Muscle of leg (tissue), 3 donors: ENCODE measurements at regions not wholly inside any gene's neighbourhood (a gene's known extent, or its start where the extent isn't known, plus 50 kb on each side); places are given as distances from the start of the nearest gene placed in this dataset.

ENCODE experiments used
- DNase-seq: peaks from one replicate; pipeline ENCODE4 v3.0.0; 2013
- H3K27ac ChIP-seq: one replicate; pipeline ENCODE4 v1.5.1; 2013; ENCODE audit warnings: mild to moderate bottlenecking, low read length, control low read depth
- H3K27me3 ChIP-seq: one replicate; pipeline ENCODE4 v1.6.1; 2013; ENCODE audit warnings: low read length; ENCODE audit not compliant: control insufficient read depth, insufficient read depth
- H3K36me3 ChIP-seq: one replicate; pipeline ENCODE4 v1.6.1; 2013; ENCODE audit warnings: low read length; ENCODE audit not compliant: control insufficient read depth, insufficient read depth
- H3K4me1 ChIP-seq: one replicate; pipeline ENCODE4 v1.6.1; 2013; ENCODE audit warnings: low read length; ENCODE audit not compliant: control insufficient read depth, insufficient read depth
- H3K4me3 ChIP-seq: one replicate; pipeline ENCODE4 v1.5.1; 2013; ENCODE audit warnings: low read length, control low read depth
- H3K9me3 ChIP-seq: replicated peaks from 2 replicates; pipeline ENCODE4 v1.6.1; 2013; ENCODE audit warnings: low read depth, low read length; ENCODE audit not compliant: control insufficient read depth
- WGBS: methylation state at CpG from one replicate; pipeline ENCODE4 v1.1.5; 2013; ENCODE audit warnings: missing lambda C conversion rate; ENCODE audit not compliant: insufficient coverage; 5-methylcytosine and 5-hydroxymethylcytosine counted together

DNA sequence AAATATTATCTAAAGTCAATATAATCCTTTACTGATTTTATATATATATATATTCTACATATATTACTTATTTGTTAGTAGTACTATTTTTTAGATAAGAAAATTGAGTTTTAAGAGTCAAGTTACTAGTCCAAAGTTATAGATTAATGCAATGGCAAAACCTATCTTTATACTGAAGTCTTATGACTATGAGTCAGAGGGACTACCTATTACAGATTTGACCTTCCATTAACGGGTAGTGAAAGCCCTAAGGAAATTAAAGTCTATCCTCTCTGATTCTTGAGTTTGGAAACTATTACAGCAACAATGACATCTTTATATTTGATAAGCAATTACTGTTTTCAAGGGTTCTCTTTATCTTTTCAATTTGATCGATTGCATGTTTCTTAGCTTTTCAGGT is 315.8 kb downstream of the CASP12 start:
- H3K36me3 ChIP-seq: no peaks in the 10 kb centered on the region
- no peak for DNase-seq
- no peaks in the 10 kb centered on the region for H3K4me1 ChIP-seq
- no CpG with 5 or more reads among the region's 2 CpGs for WGBS
- H3K9me3 ChIP-seq: peaks cover 2% of the 10 kb centered on the region
- H3K4me3 ChIP-seq: no peak overlapping the region
- H3K27ac ChIP-seq: no peak overlapping the region
- no peaks in the 10 kb centered on the region for H3K27me3 ChIP-seq

DNA sequence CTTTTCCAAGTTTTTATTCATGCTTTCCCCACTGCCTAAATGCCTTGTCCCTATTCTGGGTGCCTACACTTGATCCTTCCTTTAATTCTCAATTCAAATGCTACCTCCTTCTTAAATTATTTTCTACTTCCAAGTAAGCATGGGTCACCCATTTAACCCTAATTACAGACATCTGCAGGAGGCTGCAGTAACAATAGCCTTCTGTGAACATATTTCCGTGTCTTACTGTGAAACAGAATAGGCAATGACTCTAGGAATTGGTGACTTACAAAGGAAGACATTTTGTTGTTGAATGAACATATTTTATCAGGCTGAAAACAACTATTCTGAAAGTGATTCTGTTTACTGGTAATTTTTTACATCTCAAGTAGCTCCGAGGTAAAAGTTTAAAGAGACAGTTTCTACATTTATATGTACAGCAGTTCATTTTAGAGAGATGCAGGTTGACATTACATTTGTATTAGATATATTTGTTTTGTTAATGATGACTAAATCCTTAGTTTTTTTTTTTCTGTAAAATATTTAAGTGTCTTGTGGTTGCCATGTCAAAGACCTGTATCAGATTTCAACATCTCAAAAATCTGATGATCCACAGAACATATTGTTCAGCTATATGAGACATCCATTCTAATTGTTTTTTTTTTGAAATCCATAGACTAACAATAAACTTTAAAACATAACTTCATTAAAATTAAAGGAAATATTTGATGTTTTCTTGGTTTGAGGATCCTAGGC is 316.8 kb downstream of the CASP12 start:
- no CpG with 5 or more reads among the region's 2 CpGs for WGBS
- Histone ChIP-seq H3K36me3 (no peaks in the 10 kb centered on the region), H3K4me1 (no peaks in the 10 kb centered on the region), H3K9me3 (peaks cover 2% of the 10 kb centered on the region), H3K27ac (no peak overlapping the region), H3K27me3 (no peaks in the 10 kb centered on the region), H3K4me3 (no peak overlapping the region)
- DNase-seq: no peak

DNA sequence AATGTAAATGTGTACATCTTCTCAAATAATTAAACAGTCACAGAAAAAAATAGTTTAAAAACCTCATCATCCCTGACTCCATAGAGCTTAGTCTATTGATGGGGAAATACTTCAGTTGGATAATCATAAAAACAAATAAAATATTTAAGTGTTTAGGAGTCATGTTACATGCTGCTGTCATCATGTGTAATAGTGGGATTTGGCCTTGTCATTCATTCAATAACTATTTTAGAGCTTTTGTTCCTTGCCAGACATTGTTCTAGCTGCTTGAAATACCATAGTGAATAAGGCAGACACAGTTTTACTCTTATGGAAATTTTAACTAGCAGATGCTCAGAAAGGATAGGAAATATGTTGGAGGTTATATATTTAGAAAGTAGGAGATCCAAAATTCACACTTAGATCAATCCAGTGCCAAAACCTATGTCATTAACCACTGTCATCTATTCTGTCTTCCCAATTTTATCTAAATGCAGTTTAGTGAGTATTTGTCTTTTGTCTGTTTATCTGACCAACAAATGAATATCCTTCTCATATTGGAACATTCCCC is 324.7 kb downstream of the CASP12 start:
- Histone ChIP-seq H3K27me3 (no peaks in the 10 kb centered on the region), H3K4me1 (no peaks in the 10 kb centered on the region), H3K4me3 (no peak overlapping the region), H3K9me3 (peaks cover 2% of the 10 kb centered on the region), H3K27ac (no peak overlapping the region), H3K36me3 (no peaks in the 10 kb centered on the region)
- peak; percentile 60 for DNase-seq

GRCh38 chr11:104572279-104572678 is 326.0 kb downstream of the CASP12 start:
- no CpG with 5 or more reads among the region's 2 CpGs for WGBS
- H3K9me3 ChIP-seq: no peaks in the 10 kb centered on the region
- H3K27ac ChIP-seq: no peak overlapping the region
- H3K36me3 ChIP-seq: no peaks in the 10 kb centered on the region
- H3K4me1 ChIP-seq: no peaks in the 10 kb centered on the region
- H3K27me3 ChIP-seq: no peaks in the 10 kb centered on the region
- no peak for DNase-seq
- H3K4me3 ChIP-seq: no peak overlapping the region

- H3K36me3 ChIP-seq: no peaks in the 10 kb centered on the region
- H3K27ac ChIP-seq: no peak overlapping the region
- 84% methylated on average over 2 of the region's 4 CpGs for WGBS
- H3K27me3 ChIP-seq: no peaks in the 10 kb centered on the region
- DNase-seq: no peak
- H3K9me3 ChIP-seq: peaks cover 7% of the 10 kb centered on the region
- H3K4me3 ChIP-seq: no peak overlapping the region
- no peaks in the 10 kb centered on the region for H3K4me1 ChIP-seq
Observed at GRCh38 chr11:104570078-104570701, 328.1 kb downstream of the CASP12 start.

- H3K36me3 ChIP-seq: no peaks in the 10 kb centered on the region
- DNase-seq: no peak
- no CpG with 5 or more reads among the region's 1 CpG for WGBS
- H3K4me3 ChIP-seq: no peak overlapping the region
- H3K9me3 ChIP-seq: peaks cover 10% of the 10 kb centered on the region
- no peaks in the 10 kb centered on the region for H3K27me3 ChIP-seq
- no peaks in the 10 kb centered on the region for H3K4me1 ChIP-seq
- H3K27ac ChIP-seq: no peak overlapping the region
Observed at GRCh38 chr11:104565583-104565961, 332.7 kb downstream of the CASP12 start.

DNA sequence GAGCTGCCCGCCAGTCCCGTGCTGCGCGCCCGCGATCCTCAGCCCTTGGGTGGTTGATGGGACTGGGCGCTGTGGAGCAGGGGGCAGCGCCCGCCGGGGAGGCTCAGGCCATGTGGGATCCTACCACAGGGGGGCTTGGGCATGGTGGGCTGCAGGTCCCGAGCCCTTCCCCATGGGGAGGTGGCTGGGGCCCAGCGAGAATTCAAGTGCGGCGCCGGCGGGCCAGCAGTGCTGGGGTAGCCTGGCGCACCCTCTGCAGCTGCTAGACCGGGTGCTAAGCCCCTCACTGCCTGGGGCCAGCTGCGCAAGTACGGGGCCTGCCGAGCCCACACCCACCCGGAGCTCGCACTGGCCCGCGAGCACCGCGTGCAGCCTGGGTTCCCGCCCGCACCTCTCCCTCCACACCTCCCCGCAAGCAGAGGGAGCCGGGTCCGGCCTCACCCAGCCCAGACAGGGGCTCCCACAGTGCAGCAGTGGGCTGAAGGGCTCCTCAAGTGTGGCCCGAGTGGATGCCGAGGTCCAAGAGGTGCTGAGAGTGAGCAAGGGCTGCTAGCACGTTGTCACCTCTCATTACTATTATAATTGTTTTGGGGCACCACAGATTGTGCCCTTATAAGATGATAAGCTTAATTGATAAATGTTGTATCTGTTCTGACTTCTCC is 333.2 kb downstream of the CASP12 start:
- Histone ChIP-seq H3K36me3 (no peaks in the 10 kb centered on the region), H3K27me3 (no peaks in the 10 kb centered on the region), H3K27ac (no peak overlapping the region), H3K4me1 (no peaks in the 10 kb centered on the region), H3K9me3 (peaks cover 10% of the 10 kb centered on the region), H3K4me3 (no peak overlapping the region)
- 97% methylated on average over 29 of the region's 35 CpGs for WGBS
- no peak for DNase-seq

GRCh38 chr11:104556606-104557301 is 341.5 kb downstream of the CASP12 start:
- H3K27me3 ChIP-seq: no peaks in the 10 kb centered on the region
- no peaks in the 10 kb centered on the region for H3K36me3 ChIP-seq
- no peak overlapping the region for H3K4me3 ChIP-seq
- H3K27ac ChIP-seq: no peak overlapping the region
- WGBS: no CpG with 5 or more reads among the region's 4 CpGs
- DNase-seq: peak; percentile 21
- H3K9me3 ChIP-seq: no peaks in the 10 kb centered on the region
- H3K4me1 ChIP-seq: no peaks in the 10 kb centered on the region

- Histone ChIP-seq H3K36me3 (no peaks in the 10 kb centered on the region), H3K4me1 (no peaks in the 10 kb centered on the region), H3K4me3 (no peak overlapping the region), H3K27me3 (no peaks in the 10 kb centered on the region), H3K27ac (no peak overlapping the region), H3K9me3 (no peaks in the 10 kb centered on the region)
- no CpG with 5 or more reads among the region's 1 CpG for WGBS
- DNase-seq: no peak
Observed at GRCh38 chr11:104549019-104549418, 349.2 kb downstream of the CASP12 start.
